OCI-LY3 (cell line): ENCODE measurements at regions not wholly inside any gene's neighbourhood (a gene's known extent, or its start where the extent isn't known, plus 50 kb on each side); places are given as distances from the start of the nearest gene placed in this dataset.
A peak's percentile ranks its signal among the peaks of the same experiment; 100 is the strongest.
"Not testable (repeated sequence)": the region's sequence is repeated elsewhere in the genome, so short reads cannot be mapped to it uniquely, and the experiment has no call there.

Experiments
- H2AFZ ChIP-seq: fragments of 200-600, 300-600 bp; shearing (Covaris generic); 2 replicates; pipeline ENCODE4 v1.6.0; 2014; ENCODE audit warnings: antibody characterized with exemption, low read depth, low read length
- H3K27ac ChIP-seq: fragments of 200-600, 300-600 bp; sonication (generic); 2 replicates; pipeline ENCODE4 v1.5.1; 2014; ENCODE audit warnings: mild to moderate bottlenecking, low read length, moderate library complexity, mixed read lengths
- H3K27me3 ChIP-seq: fragments of 200-600, 300-600 bp; sonication (generic); 2 replicates; pipeline ENCODE4 v1.6.1; 2014; ENCODE audit warnings: low read depth, low read length, mixed read lengths
- H3K36me3 ChIP-seq: fragments of 200-600, 300-600 bp; sonication (generic); replicated peaks from 2 replicates; pipeline ENCODE3; 2014; ENCODE audit warnings: low read depth, low read length, mixed read lengths
- H3K4me1 ChIP-seq: fragments of 300-600, 200-600 bp; sonication (generic); 2 replicates; pipeline ENCODE4 v1.6.1; 2014; ENCODE audit warnings: low read length, mixed read lengths
- H3K4me2 ChIP-seq: fragments of 200-600, 300-600 bp; sonication (generic); 2 replicates; pipeline ENCODE4 v1.6.1; 2014; ENCODE audit warnings: low read length, mixed read lengths
- H3K4me3 ChIP-seq: fragments of 300-600, 200-600 bp; sonication (generic); 2 replicates; pipeline ENCODE4 v1.5.1; 2014; ENCODE audit warnings: antibody characterized with exemption, mild to moderate bottlenecking, low read length, moderate library complexity
- H3K79me2 ChIP-seq: fragments of 300-600, 200-600 bp; shearing (Covaris generic); 2 replicates; pipeline ENCODE4 v1.6.1; 2014; ENCODE audit warnings: mild to moderate bottlenecking, low read length, mixed read lengths
- H3K9ac ChIP-seq: fragments of 300-600, 200-600 bp; shearing (Covaris generic); 2 replicates; pipeline ENCODE4 v1.6.0; 2014; ENCODE audit warnings: mild to moderate bottlenecking, low read length, moderate library complexity
- H3K9me3 ChIP-seq: fragments of 200-600, 300-600 bp; shearing (Covaris generic); 2 replicates; pipeline ENCODE4 v1.6.1; 2014; ENCODE audit warnings: low read length, mixed read lengths; ENCODE audit not compliant: insufficient read depth
- H4K20me1 ChIP-seq: fragments of 200-600, 300-600 bp; sonication (generic); 2 replicates; pipeline ENCODE4 v1.6.1; 2016; ENCODE audit warnings: low read length, mixed read lengths; ENCODE audit not compliant: insufficient read depth
- CTCF ChIP-seq: fragments of 200-600, 300-600 bp; sonication (generic); IDR thresholded peaks from 2 replicates; pipeline ENCODE4 v1.5.1; 2014; ENCODE audit warnings: antibody characterized with exemption, low read length, low read depth
- EZH2phosphoT487 ChIP-seq: fragments of 200-600 bp; shearing (Covaris generic); IDR thresholded peaks from 2 replicates; pipeline ENCODE4 v1.6.1; 2018; ENCODE audit warnings: antibody characterized with exemption, mixed run types, low read depth

- not testable (repeated sequence) for H3K9ac ChIP-seq, H3K4me3 ChIP-seq
Measured at GRCh38 chr9:91512235-91512634, 88.6 kb upstream of the NFIL3 start.

GRCh38 chr9:91503673-91504081 is 80.0 kb upstream of the NFIL3 start:
- H3K9me3 ChIP-seq, result no peaks in the 10 kb centered on the region
- H3K9ac ChIP-seq, result no peak overlapping the region
- peak overlapping the region; percentile 71 for H2AFZ ChIP-seq
- no peaks in the 10 kb centered on the region for H3K27me3 ChIP-seq
- no peak overlapping the region for H3K27ac ChIP-seq
- TF ChIP-seq EZH2phosphoT487 (no peak), CTCF (no peak)
- H3K4me2 ChIP-seq, result peak overlapping the region; percentile 3
- H3K4me3 ChIP-seq, result no peak overlapping the region
- H3K36me3 ChIP-seq, result no peaks in the 10 kb centered on the region
- H3K79me2 ChIP-seq, result no peaks in the 10 kb centered on the region
- no peaks in the 10 kb centered on the region for H4K20me1 ChIP-seq
- peaks cover 27% of the 10 kb centered on the region for H3K4me1 ChIP-seq

More at GRCh38 chr9:91512235-91512634, 88.6 kb upstream of the NFIL3 start:
- not testable (repeated sequence) for H3K9me3 ChIP-seq, H3K36me3 ChIP-seq, H2AFZ ChIP-seq, H3K27ac ChIP-seq, H3K79me2 ChIP-seq, H3K4me2 ChIP-seq, H3K27me3 ChIP-seq, H4K20me1 ChIP-seq
- peaks cover 43% of the 10 kb centered on the region for H3K4me1 ChIP-seq

GRCh38 chr9:91502913-91503672 is 79.5 kb upstream of the NFIL3 start:
- H3K9ac ChIP-seq, result no peak overlapping the region
- H3K36me3 ChIP-seq, result no peaks in the 10 kb centered on the region
- H3K4me3 ChIP-seq, result no peak overlapping the region
- H3K27me3 ChIP-seq, result no peaks in the 10 kb centered on the region
- H4K20me1 ChIP-seq, result no peaks in the 10 kb centered on the region
- H3K27ac ChIP-seq, result no peak overlapping the region
- H3K4me2 ChIP-seq, result peak overlapping the region; percentile 3
- peak overlapping the region; percentile 71 for H2AFZ ChIP-seq
- H3K9me3 ChIP-seq, result no peaks in the 10 kb centered on the region
- no peak for TF ChIP-seq CTCF
- no peak for TF ChIP-seq EZH2phosphoT487
- H3K79me2 ChIP-seq, result no peaks in the 10 kb centered on the region
- peaks cover 27% of the 10 kb centered on the region for H3K4me1 ChIP-seq

GRCh38 chr9:91502475-91502874 is 78.8 kb upstream of the NFIL3 start:
- H3K4me1 ChIP-seq, result peaks cover 27% of the 10 kb centered on the region
- no peak overlapping the region for H3K4me2 ChIP-seq
- no peaks in the 10 kb centered on the region for H3K9me3 ChIP-seq
- no peaks in the 10 kb centered on the region for H3K36me3 ChIP-seq
- no peaks in the 10 kb centered on the region for H3K79me2 ChIP-seq
- no peak overlapping the region for H3K4me3 ChIP-seq
- H2AFZ ChIP-seq, result no peak overlapping the region
- no peak overlapping the region for H3K9ac ChIP-seq
- TF ChIP-seq CTCF (no peak), EZH2phosphoT487 (no peak)
- H3K27me3 ChIP-seq, result no peaks in the 10 kb centered on the region
- H4K20me1 ChIP-seq, result no peaks in the 10 kb centered on the region
- H3K27ac ChIP-seq, result no peak overlapping the region
